GM12872 (cell line): ENCODE measurements at regions not wholly inside any gene's neighbourhood (a gene's known extent, or its start where the extent isn't known, plus 50 kb on each side); places are given as distances from the start of the nearest gene placed in this dataset.

ENCODE experiments used
- CTCF ChIP-seq: IDR thresholded peaks from 3 replicates; pipeline ENCODE4 v1.5.1; 2011; ENCODE audit warnings: low read depth, mild to moderate bottlenecking, low read length, moderate library complexity; ENCODE audit not compliant: insufficient read depth

DNA sequence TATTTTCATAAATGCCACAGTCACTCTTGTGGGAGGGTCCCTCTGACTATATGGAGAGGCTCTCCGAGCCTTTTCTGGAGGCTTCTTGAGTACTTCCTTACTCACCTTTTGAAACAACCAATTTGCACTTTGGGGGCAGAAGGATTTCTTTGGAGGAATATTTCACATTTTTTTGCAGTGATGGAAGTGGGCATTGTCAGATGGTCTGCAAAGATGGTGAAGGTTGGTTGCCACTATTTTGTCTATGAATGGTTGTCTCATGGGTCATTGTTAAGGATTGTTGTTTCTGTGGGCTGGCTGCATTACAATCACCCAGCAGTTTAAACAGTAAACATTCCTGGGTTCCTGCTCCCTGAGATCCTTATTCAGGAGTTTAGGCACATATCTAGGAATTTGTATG, 388.2 kb downstream of the TMEM135 start:
- no peak for TF ChIP-seq CTCF

GRCh38 chr11:87425391-87425790, 387.7 kb downstream of the TMEM135 start:
- no peak for TF ChIP-seq CTCF

GRCh38 chr11:87423161-87423560, 385.4 kb downstream of the TMEM135 start:
- no peak for TF ChIP-seq CTCF

DNA sequence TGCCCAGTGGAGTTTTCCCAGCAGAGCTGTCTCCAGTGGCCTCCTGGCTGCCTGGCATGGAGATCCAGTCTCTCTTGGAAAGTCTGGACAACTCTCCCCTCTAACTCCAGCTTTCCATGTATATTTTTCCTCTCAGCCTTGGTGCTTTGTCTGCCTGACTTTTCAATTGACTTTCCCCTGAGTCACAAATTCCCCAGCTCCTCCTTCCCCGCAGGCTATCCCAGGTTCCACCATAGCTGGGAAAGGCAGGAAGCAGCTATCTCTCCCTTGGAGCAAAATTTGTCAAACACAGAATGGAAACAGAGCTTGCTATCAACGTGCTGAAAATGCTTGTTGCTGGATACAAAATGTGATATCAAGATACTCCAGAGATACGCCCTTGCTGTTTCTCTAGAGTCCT, 384.8 kb downstream of the TMEM135 start:
- no peak for TF ChIP-seq CTCF

DNA sequence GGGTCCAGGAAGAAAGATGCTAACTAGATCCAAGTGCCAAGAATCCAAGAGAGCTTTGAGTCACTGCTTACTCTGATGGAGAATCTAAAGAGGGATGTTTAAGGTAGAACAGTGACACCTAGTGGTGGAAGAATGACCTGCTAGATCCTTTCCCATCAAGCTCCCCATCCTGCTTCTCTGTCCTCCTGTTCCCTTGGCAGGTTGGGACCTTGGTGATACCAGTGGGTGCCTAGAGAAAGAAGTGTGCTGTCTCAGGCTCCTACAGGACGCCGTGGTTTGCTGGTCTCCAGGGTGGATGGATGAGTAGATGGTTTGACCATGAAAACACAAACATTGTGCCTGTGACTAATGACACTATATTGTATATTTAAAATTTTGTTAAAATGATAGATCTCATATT, 383.7 kb downstream of the TMEM135 start:
- peak; percentile 84 for TF ChIP-seq CTCF

- TF ChIP-seq CTCF: no peak
These were observed 380.2 kb downstream of the TMEM135 start for GRCh38 chr11:87417951-87418350.

- TF ChIP-seq CTCF: no peak
These were observed 368.1 kb downstream of the TMEM135 start for GRCh38 chr11:87405843-87406242.

DNA sequence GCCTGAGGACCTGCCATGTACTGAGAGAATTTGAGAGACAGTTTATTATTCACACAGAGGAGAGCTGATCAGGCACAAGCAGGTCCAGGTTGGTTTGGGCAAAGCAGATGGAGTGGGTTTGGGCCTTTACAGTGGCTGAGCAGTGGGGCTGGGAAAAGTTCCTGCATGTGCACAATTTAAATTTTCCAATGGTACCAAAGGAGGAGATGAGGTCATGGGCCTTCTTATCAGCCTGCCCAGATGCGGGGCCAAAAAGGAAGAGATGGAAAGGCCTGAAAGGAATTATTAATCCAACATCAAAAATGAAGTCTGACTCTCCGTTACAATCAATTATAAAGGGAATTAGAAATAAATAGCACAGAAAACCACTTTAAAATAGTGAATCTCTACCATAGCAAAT, 367.6 kb downstream of the TMEM135 start:
- no peak for TF ChIP-seq CTCF
